Esophagus squamous epithelium (tissue), 5 donors: ENCODE measurements at regions not wholly inside any gene's neighbourhood (a gene's known extent, or its start where the extent isn't known, plus 50 kb on each side); places are given as distances from the start of the nearest gene placed in this dataset.

Experiments used
- DNase-seq: peaks from one replicate; lab custom pipeline; 2025; lab: John Stamatoyannopoulos, UW
- H3K27ac ChIP-seq, 4 donors: fragments of 200-600 bp; sonication (generic); one replicate each; pipeline ENCODE4 v1.5.1; 2016 to 2019; ENCODE audit warnings: mild to moderate bottlenecking in 1 of 4
- H3K27me3 ChIP-seq, 4 donors: fragments of 200-600 bp; sonication (generic); 1 replicate in 3 of 4; 2 replicates in 1 of 4; pipeline versions ENCODE4 v1.5.1 to v1.6.0; 2017 to 2021; ENCODE audit warnings: antibody characterized with exemption in 1 of 4
- H3K36me3 ChIP-seq, 3 donors: fragments of 200-600 bp; sonication (generic); one replicate each; pipeline ENCODE4 v1.5.1; 2016 to 2019
- H3K4me1 ChIP-seq, 3 donors: fragments of 200-600 bp; sonication (generic); one replicate each; pipeline ENCODE4 v1.5.1; 2017 to 2019
- H3K4me3 ChIP-seq, 4 donors: fragments of 200-600 bp; sonication (generic); 1 replicate in 3 of 4; 2 replicates in 1 of 4; pipeline ENCODE4 v1.5.1; 2016 to 2019; ENCODE audit warnings: mild to moderate bottlenecking in 2 of 4, moderate library complexity in 1 of 4
- H3K9me3 ChIP-seq, 3 donors: fragments of 200-600 bp; sonication (generic); one replicate each; pipeline ENCODE4 v1.5.1; 2016 to 2019
- POLR2A ChIP-seq, 4 donors: fragments of 450-650 bp; IDR thresholded peaks; one replicate each; pipeline ENCODE4 v1.6.1; 2017; ENCODE audit warnings: antibody characterized with exemption in 4 of 4, mild to moderate bottlenecking in 4 of 4, moderate library complexity in 3 of 4
- WGBS, 2 donors: methylation state at CpG; one replicate each; pipeline ENCODE4 v1.1.5; 2018; 5-methylcytosine and 5-hydroxymethylcytosine counted together
- intact Hi-C: fragments of 100-400 bp; cut with DNase I; formaldehyde crosslinking; loops from one replicate; pipeline ENCODE4 v1.15.0; 2022
- TF ChIP-seq, protein P1 (sequence below), 6 experiments: fragments of 450-650 bp in 4 of 6; fragments of 200-600 bp in 2 of 6; sonication (generic) in 2 of 6; IDR thresholded peaks; one replicate each; pipeline ENCODE4 v1.5.1; 2016 to 2019; ENCODE audit warnings: antibody characterized with exemption in 6 of 6, mild to moderate bottlenecking in 4 of 6, moderate library complexity in 4 of 6
- donor health status: DM: yes; HTN: yes; CAD: no.

- DNase-seq: no peak
- Histone ChIP-seq H3K9me3 (no peaks in the 10 kb centered on the region), H3K36me3 (no peaks in the 10 kb centered on the region), H3K27me3 (peaks cover 0 to 8% (median 0%) of the 10 kb centered on the region in 4 donors), H3K4me3 (no peak overlapping the region), H3K4me1 (no peaks in the 10 kb centered on the region), H3K27ac (no peak overlapping the region)
- TF ChIP-seq, protein P1, sequence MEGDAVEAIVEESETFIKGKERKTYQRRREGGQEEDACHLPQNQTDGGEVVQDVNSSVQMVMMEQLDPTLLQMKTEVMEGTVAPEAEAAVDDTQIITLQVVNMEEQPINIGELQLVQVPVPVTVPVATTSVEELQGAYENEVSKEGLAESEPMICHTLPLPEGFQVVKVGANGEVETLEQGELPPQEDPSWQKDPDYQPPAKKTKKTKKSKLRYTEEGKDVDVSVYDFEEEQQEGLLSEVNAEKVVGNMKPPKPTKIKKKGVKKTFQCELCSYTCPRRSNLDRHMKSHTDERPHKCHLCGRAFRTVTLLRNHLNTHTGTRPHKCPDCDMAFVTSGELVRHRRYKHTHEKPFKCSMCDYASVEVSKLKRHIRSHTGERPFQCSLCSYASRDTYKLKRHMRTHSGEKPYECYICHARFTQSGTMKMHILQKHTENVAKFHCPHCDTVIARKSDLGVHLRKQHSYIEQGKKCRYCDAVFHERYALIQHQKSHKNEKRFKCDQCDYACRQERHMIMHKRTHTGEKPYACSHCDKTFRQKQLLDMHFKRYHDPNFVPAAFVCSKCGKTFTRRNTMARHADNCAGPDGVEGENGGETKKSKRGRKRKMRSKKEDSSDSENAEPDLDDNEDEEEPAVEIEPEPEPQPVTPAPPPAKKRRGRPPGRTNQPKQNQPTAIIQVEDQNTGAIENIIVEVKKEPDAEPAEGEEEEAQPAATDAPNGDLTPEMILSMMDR (IDR thresholded peaks at IDR 0.05): no peak
- TF ChIP-seq POLR2A (IDR thresholded peaks at IDR 0.05): no peak
- 75 to 76% methylated on average over 4 of the region's 4 CpGs for WGBS, 2 donors
- intact Hi-C loops: no loop called here
Observed at GRCh38 chr16:26950636-26951035, 116.1 kb upstream of the C16orf82 start.

- peaks cover 0 to 10% (median 0%) of the 10 kb centered on the region in 4 donors for H3K27me3 ChIP-seq
- no peaks in the 10 kb centered on the region for H3K4me1 ChIP-seq
- intact Hi-C loops: no loop called here
- H3K9me3 ChIP-seq: no peaks in the 10 kb centered on the region
- WGBS, 2 donors: 31 to 34% methylated on average over 3 to 4 of the region's 9 CpGs
- no peak for DNase-seq
- H3K4me3 ChIP-seq: no peak overlapping the region
- H3K36me3 ChIP-seq: no peaks in the 10 kb centered on the region
- TF ChIP-seq POLR2A (IDR thresholded peaks at IDR 0.05): no peak
- TF ChIP-seq, protein P1 (IDR thresholded peaks at IDR 0.05): no peak
- H3K27ac ChIP-seq: no peak overlapping the region
Observed at GRCh38 chr16:26951950-26952349, 114.8 kb upstream of the C16orf82 start.

GRCh38 chr16:26952411-26952810 is 114.3 kb upstream of the C16orf82 start:
- peaks cover 0 to 10% (median 0%) of the 10 kb centered on the region in 4 donors for H3K27me3 ChIP-seq
- no peaks in the 10 kb centered on the region for H3K9me3 ChIP-seq
- H3K4me3 ChIP-seq: no peak overlapping the region
- DNase-seq: no peak
- H3K4me1 ChIP-seq: no peaks in the 10 kb centered on the region
- H3K27ac ChIP-seq: no peak overlapping the region
- intact Hi-C loops: no loop called here
- no peaks in the 10 kb centered on the region for H3K36me3 ChIP-seq
- TF ChIP-seq, protein P1 (IDR thresholded peaks at IDR 0.05): no peak
- no peak for TF ChIP-seq POLR2A (IDR thresholded peaks at IDR 0.05)
- 71% methylated on average over 1 of the region's 1 CpG; no CpG with 5 or more reads in 1 of the 2 donors for WGBS, 2 donors

- Histone ChIP-seq H3K27me3 (peaks cover 0 to 5% (median 0%) of the 10 kb centered on the region in 4 donors), H3K4me3 (no peak overlapping the region), H3K27ac (no peak overlapping the region), H3K9me3 (no peaks in the 10 kb centered on the region), H3K4me1 (no peaks in the 10 kb centered on the region), H3K36me3 (no peaks in the 10 kb centered on the region)
- intact Hi-C loops: no loop called here
- WGBS, 2 donors: 76 to 85% methylated on average over 2 of the region's 2 CpGs
- no peak for TF ChIP-seq POLR2A (IDR thresholded peaks at IDR 0.05)
- TF ChIP-seq, protein P1 (IDR thresholded peaks at IDR 0.05): no peak
- DNase-seq: no peak
Observed at GRCh38 chr16:26957283-26957859, 109.4 kb upstream of the C16orf82 start.

- Histone ChIP-seq H3K4me1 (no peaks in the 10 kb centered on the region), H3K27ac (no peak overlapping the region), H3K36me3 (no peaks in the 10 kb centered on the region), H3K4me3 (no peak overlapping the region), H3K27me3 (peaks cover 0 to 12% (median 0%) of the 10 kb centered on the region in 4 donors), H3K9me3 (no peaks in the 10 kb centered on the region)
- 47 to 61% methylated on average over 5 of the region's 5 CpGs for WGBS, 2 donors
- intact Hi-C loops: no loop called here
- TF ChIP-seq, protein P1 (IDR thresholded peaks at IDR 0.05): no peak
- TF ChIP-seq POLR2A (IDR thresholded peaks at IDR 0.05): no peak
- DNase-seq: no peak
Observed at GRCh38 chr16:26959416-26960009, 107.2 kb upstream of the C16orf82 start.
